Right lobe of liver (tissue), 6 donors: ENCODE measurements at regions not wholly inside any gene's neighbourhood (a gene's known extent, or its start where the extent isn't known, plus 50 kb on each side); places are given as distances from the start of the nearest gene placed in this dataset.

Experiments used
- ATAC-seq, 4 donors: fragments of 200-7000 bp; cut with Tn5 transposase; one replicate each; pipeline ENCODE4 v1.9.1; 2020; ENCODE audit warnings: mild to moderate bottlenecking in 4 of 4, moderate library complexity in 4 of 4
- DNase-seq, 3 donors: peaks; one replicate each; pipeline ENCODE4 v3.0.0-alpha.2; 2020
- H3K27ac ChIP-seq, 3 donors: fragments of 200-600 bp; one replicate each; pipeline ENCODE4 v1.8.0; 2022
- H3K27me3 ChIP-seq, 2 donors: fragments of 200-600 bp; one replicate each; pipeline ENCODE4 v1.8.0; 2022
- H3K36me3 ChIP-seq, 4 donors: fragments of 200-600 bp; sonication (generic) in 1 of 4; one replicate each; pipeline versions ENCODE4 v1.5.1 to v1.8.0; 2017 to 2022; ENCODE audit warnings: control low read depth in 1 of 4
- H3K4me1 ChIP-seq, 4 donors: fragments of 200-600 bp; sonication (generic) in 1 of 4; one replicate each; pipeline versions ENCODE4 v1.5.1 to v1.8.0; 2017 to 2022; ENCODE audit warnings: control low read depth in 1 of 4
- H3K4me3 ChIP-seq, 3 donors: fragments of 200-600 bp; one replicate each; pipeline ENCODE4 v1.8.0; 2022
- H3K9me3 ChIP-seq, 4 donors: fragments of 200-600 bp; sonication (generic) in 1 of 4; one replicate each; pipeline versions ENCODE4 v1.5.1 to v1.8.0; 2017 to 2022; ENCODE audit warnings: control low read depth in 1 of 4
- CTCF ChIP-seq, 4 donors: fragments of 200-600 bp in 3 of 4; fragments of 450-650 bp in 1 of 4; IDR thresholded peaks; one replicate each; pipeline versions ENCODE4 v1.5.1 to v1.8.0; 2016 to 2022; ENCODE audit warnings: antibody characterized with exemption in 4 of 4, mild to moderate bottlenecking in 2 of 4
- POLR2A ChIP-seq: fragments of 450-650 bp; IDR thresholded peaks from one replicate; pipeline ENCODE4 v1.6.1; 2017; ENCODE audit warnings: antibody characterized with exemption, mild to moderate bottlenecking
- WGBS: methylation state at CpG from one replicate; pipeline ENCODE4 v1.1.6; 2018; ENCODE audit warnings: low coverage, low lambda C conversion rate; ENCODE audit not compliant: insufficient coverage; ENCODE audit errors: missing lambda C conversion rate; 5-methylcytosine and 5-hydroxymethylcytosine counted together
- intact Hi-C, 2 donors: fragments of 100-400 bp; cut with DNase I; formaldehyde crosslinking; loops; one replicate each; pipeline versions ENCODE4 v1.11.2 to v1.14.1; 2022
- donor health status: DM: no; HTN: yes; CAD: no.
- donor health status: DM: no; HTN: no; CAD: no.
- donor health status: DM: no; HTN: no; CAD: no.
- donor health status: DM: no; HTN: yes; CAD: no.
- donor health status: DM: no; HTN: yes; CAD: no.

- WGBS = 80% methylated on average over 5 of the region's 5 CpGs
- Histone ChIP-seq H3K4me3 (no peak overlapping the region), H3K27ac (no peak overlapping the region), H3K36me3 (no peaks in the 10 kb centered on the region), H3K9me3 (no peaks in the 10 kb centered on the region), H3K27me3 (no peaks in the 10 kb centered on the region), H3K4me1 (peaks cover 0 to 10% (median 4%) of the 10 kb centered on the region in 4 donors)
- ATAC-seq (no peak), DNase-seq (no peak)
- intact Hi-C loops = no loop called here
- TF ChIP-seq CTCF (IDR thresholded peaks at IDR 0.05) (no peak), POLR2A (no peak)
Measured at GRCh38 chr3:40876009-40876408, 323.3 kb upstream of the CTNNB1 start.

- no peak overlapping the region for H3K4me3 ChIP-seq
- no peaks in the 10 kb centered on the region for H3K36me3 ChIP-seq
- no peak for TF ChIP-seq CTCF (IDR thresholded peaks at IDR 0.05)
- TF ChIP-seq POLR2A = no peak
- no peak for DNase-seq
- intact Hi-C loops = no loop called here
- H3K9me3 ChIP-seq = no peaks in the 10 kb centered on the region
- no peak for ATAC-seq
- WGBS = 100% methylated on average over 1 of the region's 2 CpGs
- peaks cover 0 to 10% (median 4%) of the 10 kb centered on the region in 4 donors for H3K4me1 ChIP-seq
- H3K27ac ChIP-seq = no peak overlapping the region
- H3K27me3 ChIP-seq = no peaks in the 10 kb centered on the region
Measured at GRCh38 chr3:40876496-40876895, 322.8 kb upstream of the CTNNB1 start.

GRCh38 chr3:40877631-40878463 lies 321.5 kb upstream of the CTNNB1 start:
- Histone ChIP-seq H3K36me3 (no peaks in the 10 kb centered on the region), H3K4me3 (peak overlapping the region in 1 of 3 donors; percentile 5), H3K27ac (no peak overlapping the region), H3K9me3 (no peaks in the 10 kb centered on the region), H3K4me1 (peaks cover 0 to 10% (median 4%) of the 10 kb centered on the region in 4 donors), H3K27me3 (no peaks in the 10 kb centered on the region)
- peak; percentile 91 to 94 (median 94) for ATAC-seq
- intact Hi-C loops = no loop called here
- WGBS = 27% methylated on average over 9 of the region's 11 CpGs
- peak; percentile 55 to 77 (median 73) for DNase-seq
- TF ChIP-seq CTCF (IDR thresholded peaks at IDR 0.05) (no peak), POLR2A (no peak)

- no peak for DNase-seq
- intact Hi-C loops = no loop called here
- H3K27me3 ChIP-seq = no peaks in the 10 kb centered on the region
- H3K27ac ChIP-seq = no peak overlapping the region
- TF ChIP-seq POLR2A (no peak), CTCF (IDR thresholded peaks at IDR 0.05) (no peak)
- ATAC-seq = no peak
- H3K4me3 ChIP-seq = no peak overlapping the region
- H3K36me3 ChIP-seq = no peaks in the 10 kb centered on the region
- peaks cover 0 to 2% (median 0%) of the 10 kb centered on the region in 4 donors for H3K9me3 ChIP-seq
- WGBS = 57% methylated on average over 3 of the region's 3 CpGs
- H3K4me1 ChIP-seq = peaks cover 0 to 10% (median 4%) of the 10 kb centered on the region in 4 donors
Measured at GRCh38 chr3:40878464-40878905, 320.8 kb upstream of the CTNNB1 start.
